ENCODE measurements at regions not wholly inside any gene's neighbourhood (a gene's known extent, or its start where the extent isn't known, plus 50 kb on each side); places are given as distances from the start of the nearest gene placed in this dataset.

DNA sequence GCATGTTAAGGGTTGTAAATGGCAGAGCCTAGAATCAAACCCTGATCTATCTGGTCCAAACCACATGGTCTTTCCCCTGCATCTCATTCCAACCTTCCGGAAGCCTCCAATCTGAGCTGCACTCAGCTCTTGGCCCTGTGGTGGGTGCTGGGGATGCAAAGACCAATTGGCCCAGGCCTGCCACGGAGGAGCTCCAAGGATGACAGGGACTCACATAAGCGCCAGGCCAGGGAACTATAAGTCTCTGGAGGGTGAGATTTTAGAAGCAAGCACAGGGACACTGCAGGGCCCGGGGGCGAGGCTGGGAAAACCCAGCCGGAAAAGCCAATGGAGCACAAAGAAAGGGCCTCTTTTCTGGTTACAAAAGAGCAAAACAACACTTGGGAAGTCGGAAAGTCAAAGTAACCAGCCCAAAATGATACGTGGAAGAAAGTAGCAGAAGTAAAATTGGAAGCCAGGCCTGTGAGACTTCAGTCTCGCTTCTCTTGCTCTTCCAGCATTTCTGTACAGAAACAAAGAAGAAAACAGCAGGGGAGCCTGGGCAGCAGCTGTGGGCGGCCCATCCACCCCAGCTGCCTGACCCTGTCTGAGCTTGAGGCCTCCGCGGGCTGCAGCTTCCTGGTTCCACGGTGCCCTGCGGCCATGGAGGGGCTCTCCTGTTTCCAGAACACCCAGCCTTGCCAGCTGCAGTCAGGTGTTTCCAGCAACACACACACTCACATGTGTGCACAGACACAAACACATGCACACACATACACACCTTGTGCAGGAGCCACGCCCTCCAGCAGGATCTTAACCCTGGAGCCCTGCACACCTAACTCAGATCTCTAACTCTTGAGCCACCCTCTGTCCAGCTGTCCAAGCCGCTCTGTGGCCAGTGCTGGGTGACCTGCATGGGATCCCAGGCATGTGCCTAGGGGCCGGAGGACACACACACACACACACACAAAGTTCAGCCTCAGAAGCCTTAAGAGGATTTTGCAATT, 178.2 kb downstream of the BCL11B start:
- TF ChIP-seq, protein P1, sequence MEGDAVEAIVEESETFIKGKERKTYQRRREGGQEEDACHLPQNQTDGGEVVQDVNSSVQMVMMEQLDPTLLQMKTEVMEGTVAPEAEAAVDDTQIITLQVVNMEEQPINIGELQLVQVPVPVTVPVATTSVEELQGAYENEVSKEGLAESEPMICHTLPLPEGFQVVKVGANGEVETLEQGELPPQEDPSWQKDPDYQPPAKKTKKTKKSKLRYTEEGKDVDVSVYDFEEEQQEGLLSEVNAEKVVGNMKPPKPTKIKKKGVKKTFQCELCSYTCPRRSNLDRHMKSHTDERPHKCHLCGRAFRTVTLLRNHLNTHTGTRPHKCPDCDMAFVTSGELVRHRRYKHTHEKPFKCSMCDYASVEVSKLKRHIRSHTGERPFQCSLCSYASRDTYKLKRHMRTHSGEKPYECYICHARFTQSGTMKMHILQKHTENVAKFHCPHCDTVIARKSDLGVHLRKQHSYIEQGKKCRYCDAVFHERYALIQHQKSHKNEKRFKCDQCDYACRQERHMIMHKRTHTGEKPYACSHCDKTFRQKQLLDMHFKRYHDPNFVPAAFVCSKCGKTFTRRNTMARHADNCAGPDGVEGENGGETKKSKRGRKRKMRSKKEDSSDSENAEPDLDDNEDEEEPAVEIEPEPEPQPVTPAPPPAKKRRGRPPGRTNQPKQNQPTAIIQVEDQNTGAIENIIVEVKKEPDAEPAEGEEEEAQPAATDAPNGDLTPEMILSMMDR (IDR thresholded peaks at IDR 0.05) = no peak
- no peak for TF ChIP-seq POLR2A (IDR thresholded peaks at IDR 0.05)
